Mucosa of descending colon (tissue), 3 donors: ENCODE measurements at regions not wholly inside any gene's neighbourhood (a gene's known extent, or its start where the extent isn't known, plus 50 kb on each side); places are given as distances from the start of the nearest gene placed in this dataset.

Experiments
- ATAC-seq: fragments of 200-7000 bp; cut with Tn5 transposase; one replicate; pipeline ENCODE4 v1.9.1; 2020; ENCODE audit warnings: mild to moderate bottlenecking, moderate library complexity
- DNase-seq, 3 donors: peaks; one replicate each; pipeline ENCODE4 v3.0.0-alpha.2; 2020
- H3K36me3 ChIP-seq: fragments of 200-600 bp; one replicate; pipeline ENCODE4 v1.8.0; 2021; ENCODE audit warnings: low read depth, mild to moderate bottlenecking
- H3K4me1 ChIP-seq: fragments of 200-600 bp; one replicate; pipeline ENCODE4 v1.8.0; 2021; ENCODE audit warnings: low read depth, mild to moderate bottlenecking
- H3K4me3 ChIP-seq: fragments of 200-600 bp; one replicate; pipeline ENCODE4 v1.8.0; 2021; ENCODE audit warnings: mild to moderate bottlenecking
- H3K9me3 ChIP-seq: fragments of 200-600 bp; one replicate; pipeline ENCODE4 v1.8.0; 2021; ENCODE audit warnings: mild to moderate bottlenecking
- CTCF ChIP-seq: fragments of 200-600 bp; IDR thresholded peaks from one replicate; pipeline ENCODE4 v1.8.0; 2022; ENCODE audit warnings: antibody characterized with exemption, mild to moderate bottlenecking
- intact Hi-C, 2 donors: fragments of 100-400 bp; cut with DNase I in 1 of 2; cut with micrococcal nuclease in 1 of 2; formaldehyde crosslinking; loops; one replicate each; pipeline versions ENCODE4 v1.11.0 to v1.11.1; 2022; cut with DNase I, micrococcal nuclease
- donor health status: DM: no; HTN: no; CAD: no; lungs with moderate emphysema.
- donor health status: DM: no; HTN: no; CAD: no.
- donor health status: DM: no; HTN: yes; CAD: no.

DNA sequence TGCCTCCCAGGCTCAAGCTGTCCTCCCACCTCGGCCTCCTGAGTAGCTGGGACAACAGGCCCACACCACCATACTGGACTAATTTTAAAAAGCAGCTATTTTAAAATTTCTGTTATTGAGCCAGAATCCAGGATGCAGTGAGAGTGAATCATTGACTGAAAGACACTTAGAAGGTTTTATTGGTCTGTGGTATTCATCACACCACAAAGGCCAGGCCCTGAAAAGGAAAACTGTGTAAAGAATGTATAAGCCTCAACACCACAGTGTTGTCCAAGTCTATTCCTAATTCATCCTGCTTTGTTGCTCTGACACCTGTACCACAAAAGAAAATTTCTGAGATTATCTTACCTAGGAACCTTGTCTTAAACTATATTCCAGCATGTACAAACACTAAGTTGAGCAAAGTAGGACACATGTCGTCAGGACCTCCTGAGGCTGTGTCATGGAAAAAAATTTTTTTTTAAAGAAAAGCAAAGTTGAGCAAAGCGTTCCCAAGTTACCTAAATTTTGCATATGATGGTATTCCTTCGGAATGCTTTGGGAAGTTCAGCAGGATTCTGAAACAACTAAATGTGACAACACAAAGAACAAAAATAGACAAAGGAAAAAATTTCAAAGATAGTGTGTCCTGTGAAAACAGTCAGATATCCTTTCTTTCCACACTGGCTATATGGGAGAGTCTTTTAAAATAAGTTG lies 129.6 kb upstream of the MKLN1 start:
- no peak for ATAC-seq
- H3K4me1 ChIP-seq = no peaks in the 10 kb centered on the region
- no peaks in the 10 kb centered on the region for H3K9me3 ChIP-seq
- H3K4me3 ChIP-seq = no peak overlapping the region
- intact Hi-C loops = no loop called here
- TF ChIP-seq CTCF = no peak
- no peak for DNase-seq
- no peaks in the 10 kb centered on the region for H3K36me3 ChIP-seq

- intact Hi-C loops = no loop called here
- TF ChIP-seq CTCF = no peak
- DNase-seq (no peak), ATAC-seq (no peak)
- Histone ChIP-seq H3K4me3 (no peak overlapping the region), H3K9me3 (no peaks in the 10 kb centered on the region), H3K36me3 (no peaks in the 10 kb centered on the region), H3K4me1 (no peaks in the 10 kb centered on the region)
Observed at GRCh38 chr7:131202451-131202850, 125.2 kb upstream of the MKLN1 start.

- no peak for DNase-seq
- Histone ChIP-seq H3K9me3 (no peaks in the 10 kb centered on the region), H3K4me3 (no peak overlapping the region), H3K4me1 (no peaks in the 10 kb centered on the region), H3K36me3 (no peaks in the 10 kb centered on the region)
- intact Hi-C loops = no loop called here
- TF ChIP-seq CTCF = no peak
- no peak for ATAC-seq
Observed at GRCh38 chr7:131203291-131203976, 124.2 kb upstream of the MKLN1 start.

- intact Hi-C loops = no loop called here
- TF ChIP-seq CTCF = no peak
- no peaks in the 10 kb centered on the region for H3K4me1 ChIP-seq
- DNase-seq (no peak), ATAC-seq (no peak)
- no peaks in the 10 kb centered on the region for H3K9me3 ChIP-seq
- H3K4me3 ChIP-seq = no peak overlapping the region
- no peaks in the 10 kb centered on the region for H3K36me3 ChIP-seq
Observed at GRCh38 chr7:131208777-131209176, 118.9 kb upstream of the MKLN1 start.

DNA sequence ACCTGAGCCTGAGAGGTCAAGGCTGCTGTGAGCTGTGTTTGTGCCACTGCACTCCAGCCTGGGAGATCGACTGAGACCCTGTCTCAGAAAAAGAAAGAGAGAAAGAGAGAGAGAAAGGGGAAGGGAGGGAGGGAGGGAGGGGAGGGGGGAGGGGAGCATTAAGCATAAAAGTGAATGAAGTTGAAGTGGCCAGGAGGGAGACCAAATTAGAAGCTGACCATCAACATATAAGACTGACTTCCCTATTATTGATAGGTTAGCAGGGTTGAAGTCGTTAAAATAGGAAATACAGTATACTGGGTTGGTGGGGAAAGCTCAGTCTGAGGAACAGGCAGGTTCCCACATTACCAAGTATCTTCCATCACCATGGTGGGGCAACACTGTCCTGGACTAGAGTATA lies 117.1 kb upstream of the MKLN1 start:
- TF ChIP-seq CTCF = no peak
- Histone ChIP-seq H3K36me3 (no peaks in the 10 kb centered on the region), H3K4me1 (no peaks in the 10 kb centered on the region), H3K4me3 (no peak overlapping the region), H3K9me3 (no peaks in the 10 kb centered on the region)
- no peak for ATAC-seq
- intact Hi-C loops = no loop called here
- no peak for DNase-seq
